COLO829 (cell line): ENCODE measurements at regions not wholly inside any gene's neighbourhood (a gene's known extent, or its start where the extent isn't known, plus 50 kb on each side); places are given as distances from the start of the nearest gene placed in this dataset.

ENCODE experiments used
- DNase-seq: peaks from one replicate; pipeline ENCODE4 v3.0.0; 2012; ENCODE audit warnings: low spot score

GRCh38 chr1:56218023-56218422 lies 361.3 kb downstream of the PLPP3 start:
- DNase-seq, result no peak

DNA sequence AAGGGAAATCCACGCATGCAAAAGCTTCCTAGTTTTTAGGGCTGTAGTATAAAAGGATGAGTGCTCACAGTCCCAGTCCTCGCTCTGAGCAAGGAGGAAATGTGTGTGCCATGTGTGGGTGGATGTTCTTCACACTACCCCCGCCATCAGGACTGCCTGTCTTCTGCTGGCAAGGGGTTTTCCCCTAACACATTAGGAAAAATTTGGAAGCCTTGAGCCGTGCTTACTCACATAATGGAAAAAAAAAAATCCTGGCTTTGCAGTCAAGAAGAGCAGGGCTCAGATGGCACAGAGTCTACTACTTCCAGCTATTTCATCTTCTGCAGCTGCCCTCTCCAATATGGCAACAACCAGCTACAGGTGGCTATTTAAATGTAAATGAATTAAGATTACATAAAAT lies 363.1 kb downstream of the PLPP3 start:
- DNase-seq, result no peak

GRCh38 chr1:56215771-56216170 lies 363.6 kb downstream of the PLPP3 start:
- DNase-seq, result no peak

DNA sequence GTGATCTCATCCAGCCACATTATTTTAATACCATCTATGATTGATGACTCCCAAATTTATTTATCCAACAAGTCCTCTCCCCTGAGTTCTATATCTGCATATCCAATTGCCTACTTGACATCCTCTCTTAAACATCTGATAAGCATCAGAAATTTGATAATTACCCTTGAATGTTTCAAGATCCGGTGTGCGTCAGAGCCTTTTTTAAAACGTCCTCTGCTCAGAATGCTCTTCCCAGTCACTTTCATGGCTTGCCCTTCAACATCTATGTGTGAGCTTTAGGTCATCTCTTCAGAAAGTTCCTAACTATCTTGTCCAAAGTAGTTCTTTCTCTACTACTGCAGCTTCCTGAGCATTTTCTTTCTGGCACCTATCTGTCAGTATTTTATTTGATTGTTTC lies 364.3 kb downstream of the PLPP3 start:
- no peak for DNase-seq

DNA sequence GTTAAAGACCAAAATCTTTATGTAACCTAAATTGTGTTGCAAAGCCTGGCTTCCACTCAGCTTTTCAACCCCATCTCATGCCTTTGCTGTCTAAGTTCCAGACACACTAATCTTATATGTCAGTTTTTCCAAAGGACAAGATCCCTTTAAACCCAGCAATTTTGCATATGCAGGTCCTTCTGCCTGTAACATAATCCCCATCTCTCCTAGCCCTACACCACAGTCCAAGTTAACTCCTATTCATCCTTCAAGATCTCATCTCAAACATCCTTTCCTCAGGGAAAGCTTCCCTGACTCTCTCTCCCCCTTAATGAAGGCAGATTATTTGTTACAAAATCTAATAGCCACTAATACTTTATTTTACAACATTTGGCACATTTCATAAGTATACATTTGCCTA lies 366.3 kb downstream of the PLPP3 start:
- DNase-seq, result no peak

DNA sequence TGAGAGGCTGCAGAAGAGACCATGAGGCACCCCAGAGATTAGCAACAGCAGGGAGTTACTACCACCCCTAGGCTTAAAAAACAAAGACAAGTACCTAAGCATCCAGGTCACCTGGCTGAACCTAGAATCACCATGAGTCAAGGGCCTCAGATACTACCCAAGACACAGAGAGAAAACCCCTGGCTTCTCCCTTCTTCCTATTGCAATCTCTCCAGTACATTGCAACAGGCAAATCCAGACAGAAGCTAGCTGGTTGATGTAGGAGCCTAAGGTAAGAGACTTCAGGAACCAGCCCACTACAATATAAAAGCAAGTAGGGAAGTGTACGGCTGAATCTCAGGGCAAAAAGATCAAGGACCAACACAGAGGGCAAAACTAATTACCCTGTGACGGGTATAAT lies 367.2 kb downstream of the PLPP3 start:
- no peak for DNase-seq

- no peak for DNase-seq
Measured at GRCh38 chr1:56206391-56206790, 373.0 kb downstream of the PLPP3 start.

DNA sequence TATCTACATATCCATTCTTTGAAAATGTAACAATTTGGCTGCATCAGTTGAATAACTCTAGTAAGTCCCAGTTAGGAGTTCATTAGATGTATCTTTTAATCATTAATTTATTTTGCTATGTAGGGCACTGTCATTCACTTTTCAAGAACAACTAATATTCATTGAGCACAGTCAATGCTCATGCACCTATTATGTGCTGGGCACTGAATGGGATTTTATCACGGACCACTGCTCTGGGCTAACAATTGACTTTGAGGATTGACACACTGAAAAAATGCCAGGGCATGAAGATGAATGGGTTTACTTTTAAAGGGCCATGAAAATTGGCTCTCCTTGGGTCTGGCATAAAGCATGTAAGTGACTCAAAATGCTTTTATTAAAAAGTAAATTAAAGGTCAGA lies 375.2 kb downstream of the PLPP3 start:
- DNase-seq, result no peak

GRCh38 chr1:56202796-56203492 lies 376.4 kb downstream of the PLPP3 start:
- DNase-seq, result no peak

GRCh38 chr1:56202186-56202585 lies 377.2 kb downstream of the PLPP3 start:
- DNase-seq, result no peak

DNA sequence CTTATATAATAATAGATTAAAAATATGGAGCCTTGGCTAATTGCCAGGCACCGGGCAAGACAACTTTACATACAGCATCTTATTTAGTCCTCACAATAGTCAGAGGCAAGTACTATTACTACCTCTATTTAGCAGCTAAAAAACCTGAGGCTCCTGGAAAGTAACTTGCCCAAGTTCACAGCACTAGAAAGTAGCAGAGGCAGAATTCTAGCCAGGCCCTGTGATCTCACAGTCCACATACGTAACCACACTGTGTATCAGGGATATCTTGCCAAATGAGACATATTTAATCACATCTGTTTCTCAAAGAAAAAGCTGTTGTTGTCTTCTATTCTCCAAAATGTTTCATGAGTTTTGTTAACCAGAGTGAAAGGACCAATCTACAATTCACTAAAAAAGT lies 378.5 kb downstream of the PLPP3 start:
- DNase-seq, result no peak

- no peak for DNase-seq
Measured at GRCh38 chr1:56200442-56200841, 378.9 kb downstream of the PLPP3 start.

DNA sequence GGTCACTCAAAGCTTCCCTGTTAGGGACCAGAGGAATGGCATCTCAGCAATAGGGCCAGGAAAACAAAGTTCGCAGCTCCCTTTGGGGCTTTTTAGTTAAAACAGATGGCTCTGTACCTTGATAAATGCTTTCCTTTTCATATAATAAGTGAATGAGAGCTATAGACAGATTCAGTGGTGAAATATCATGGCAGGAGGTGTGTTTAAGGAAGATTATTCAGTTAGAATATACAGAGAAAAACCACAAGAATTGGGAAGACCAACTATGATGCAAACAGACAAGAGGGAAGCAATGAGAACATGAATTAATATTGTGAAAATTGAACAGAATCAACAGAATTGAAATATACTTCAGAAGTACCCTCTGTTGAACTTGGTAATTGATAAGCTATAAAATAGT lies 379.4 kb downstream of the PLPP3 start:
- no peak for DNase-seq

- no peak for DNase-seq
Measured at GRCh38 chr1:56199061-56199460, 380.3 kb downstream of the PLPP3 start.

DNA sequence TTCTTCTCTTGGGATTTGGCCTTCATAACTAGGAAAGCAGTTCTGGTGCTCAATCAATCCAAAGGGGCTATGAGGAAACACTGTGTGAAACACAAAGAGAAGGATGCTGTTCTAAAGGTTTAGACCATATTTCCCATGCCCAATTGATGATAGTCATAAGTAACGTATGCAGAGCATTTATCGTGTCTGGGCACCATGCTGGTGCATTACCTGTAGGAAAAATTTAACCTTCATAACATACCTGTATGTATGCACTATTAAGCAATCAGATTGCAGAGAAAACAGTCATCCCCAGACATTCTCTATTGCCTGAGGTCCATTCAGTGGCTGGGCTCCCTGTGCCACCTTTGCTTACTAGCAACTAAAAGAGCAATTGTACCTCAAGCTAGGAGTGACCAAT lies 381.4 kb downstream of the PLPP3 start:
- DNase-seq, result no peak

GRCh38 chr1:56196839-56197238 lies 382.5 kb downstream of the PLPP3 start:
- DNase-seq, result no peak

DNA sequence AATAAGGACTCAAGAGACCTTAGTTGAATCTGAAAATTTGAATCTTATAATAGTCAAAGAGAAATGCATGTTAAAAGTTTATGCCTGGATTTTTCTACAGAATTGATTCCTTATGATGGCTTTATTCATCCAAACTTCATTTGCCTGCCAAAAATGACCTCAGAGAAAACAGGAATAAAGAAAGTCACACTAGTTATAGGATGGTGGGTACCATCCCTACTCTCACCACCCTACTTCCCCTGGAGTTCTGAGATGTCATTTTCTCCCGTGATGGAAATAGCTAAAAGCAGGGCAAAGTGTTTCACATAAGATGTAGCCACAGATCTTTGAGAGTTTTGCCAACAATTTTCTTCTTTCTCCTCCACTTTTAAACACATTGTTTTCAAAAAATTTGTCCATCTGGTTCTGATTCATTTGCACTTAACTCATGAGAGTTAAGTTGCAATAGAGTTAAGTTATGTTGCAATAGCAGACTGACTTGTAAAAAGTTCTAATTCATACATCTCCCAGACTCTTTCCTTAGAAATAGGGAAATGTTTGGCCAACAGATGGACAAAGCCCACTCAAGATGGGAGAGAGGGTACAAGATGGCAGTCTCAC lies 384.6 kb downstream of the PLPP3 start:
- no peak for DNase-seq

- DNase-seq, result no peak
Measured at GRCh38 chr1:56193656-56194055, 385.7 kb downstream of the PLPP3 start.

- no peak for DNase-seq
Measured at GRCh38 chr1:56191369-56191768, 388.0 kb downstream of the PLPP3 start.

GRCh38 chr1:56190806-56191365 lies 388.5 kb downstream of the PLPP3 start:
- no peak for DNase-seq

DNA sequence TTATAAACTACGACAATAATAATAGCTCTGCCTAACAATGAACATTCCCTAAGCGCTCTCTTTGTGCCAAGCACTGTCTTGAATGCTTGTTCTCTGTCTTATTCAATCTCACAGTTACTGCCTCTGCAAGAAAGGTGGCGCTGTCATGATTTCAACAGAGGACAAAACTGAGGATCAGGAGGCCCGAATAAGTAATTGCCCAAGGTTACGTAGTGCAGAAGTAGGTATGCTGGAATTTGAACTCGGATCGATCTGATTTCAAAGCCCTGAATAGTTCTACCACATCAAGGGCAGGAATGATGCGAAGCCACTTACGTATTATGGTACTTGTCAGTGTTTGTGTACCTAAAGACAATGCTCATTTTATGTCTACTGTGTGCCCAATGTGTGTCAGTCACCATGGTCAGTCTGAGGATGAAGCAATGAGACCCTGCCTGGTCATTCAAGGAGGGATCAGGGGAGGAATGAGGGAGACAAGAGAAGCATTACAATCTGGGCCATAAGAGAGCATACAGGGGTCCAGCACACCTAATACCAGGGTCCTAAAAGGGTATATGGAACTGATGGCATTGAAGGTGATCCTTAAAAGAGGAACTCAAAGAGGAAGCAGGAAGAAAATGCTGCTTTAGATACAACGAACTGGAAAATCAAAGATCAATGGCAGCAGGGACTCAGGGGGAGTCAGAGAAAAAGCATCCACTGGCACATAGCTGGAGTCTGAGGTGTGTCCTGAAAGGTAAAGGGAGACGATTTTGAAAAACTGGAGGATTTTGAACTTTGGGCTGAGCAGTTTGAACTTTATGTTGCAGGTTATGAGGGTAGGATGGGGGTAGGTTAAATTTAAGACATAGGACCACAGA lies 389.2 kb downstream of the PLPP3 start:
- no peak for DNase-seq

DNA sequence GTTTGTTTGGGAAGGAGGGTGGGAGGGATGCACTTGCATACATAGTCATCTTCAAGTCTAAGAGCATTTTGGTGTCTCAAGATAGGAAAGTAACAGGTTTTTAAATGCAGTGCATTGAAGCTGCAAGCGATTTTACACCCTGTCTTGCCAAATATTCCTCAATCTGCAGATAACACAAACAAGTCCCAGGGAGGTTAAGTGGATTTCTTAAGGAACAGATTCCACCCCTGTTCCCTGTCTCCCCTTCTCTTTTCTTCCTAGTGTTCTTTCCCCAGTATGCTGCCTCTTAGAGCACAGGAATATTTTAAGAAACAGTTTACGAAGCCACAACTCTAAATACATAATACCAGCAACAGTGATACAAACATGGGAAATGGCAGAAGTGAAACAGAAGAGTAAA lies 389.9 kb downstream of the PLPP3 start:
- DNase-seq, result no peak

DNA sequence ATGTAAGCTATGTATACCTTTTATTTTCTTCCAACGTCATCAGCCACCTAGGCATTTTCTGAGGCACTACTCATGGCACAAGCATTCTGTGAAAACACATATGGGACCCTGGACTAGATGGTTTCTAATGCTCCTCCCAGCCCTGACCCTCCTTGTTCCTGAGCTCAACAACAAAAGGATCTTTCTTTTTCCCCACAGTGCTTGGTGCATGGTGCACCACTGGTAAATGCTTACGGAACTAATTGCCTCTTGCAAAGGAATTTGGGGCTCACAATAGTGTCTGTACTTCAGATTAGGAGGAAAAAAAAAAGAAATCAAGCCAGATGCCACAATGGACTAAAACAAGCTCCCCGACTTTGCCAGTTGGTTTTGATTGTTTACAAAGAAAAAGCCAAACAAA lies 390.5 kb downstream of the PLPP3 start:
- DNase-seq, result no peak
